ENCODE measurements at regions not wholly inside any gene's neighbourhood (a gene's known extent, or its start where the extent isn't known, plus 50 kb on each side); places are given as distances from the start of the nearest gene placed in this dataset.

DNA sequence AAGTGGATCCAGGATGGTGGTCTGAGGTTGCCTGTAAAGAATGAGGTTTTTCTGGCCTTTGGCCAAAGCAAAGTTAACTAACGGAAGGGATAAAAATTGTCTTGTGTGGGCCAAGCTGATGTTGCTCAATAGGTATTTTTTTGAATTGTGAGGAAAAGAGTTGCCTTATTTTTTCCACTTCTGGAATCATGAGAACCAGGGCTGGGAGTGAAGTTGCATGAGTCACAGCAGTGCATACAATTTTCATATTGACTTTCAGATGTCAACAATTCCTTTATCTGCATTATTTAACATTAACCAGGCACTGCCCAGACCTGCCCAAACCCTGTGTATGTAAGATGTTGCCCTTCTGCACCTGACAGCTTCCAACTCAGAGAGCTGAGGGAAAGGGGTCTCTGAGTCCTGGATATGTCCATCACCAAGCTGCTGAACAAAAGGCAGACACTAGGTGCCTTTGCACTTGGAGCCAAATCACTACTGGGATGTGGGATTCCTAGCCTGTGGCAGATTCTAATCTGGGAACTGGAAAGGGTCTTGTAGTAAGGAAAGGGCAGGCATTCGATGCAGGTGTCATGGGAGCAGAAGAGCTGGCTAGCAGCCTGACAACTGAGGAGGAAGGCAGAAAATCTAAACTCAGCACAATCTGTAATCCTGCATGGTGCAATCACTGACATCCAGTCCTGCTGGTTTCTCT, 52.3 kb upstream of the SLC35B4 start:
- Histone ChIP-seq H3K27me3 (ENCODE audit: control insufficient read depth, insufficient read depth, low read length) (no peaks in the 10 kb centered on the region), H3K4me3 (ENCODE audit: low read length) (no peak overlapping the region), H3K27ac (ENCODE audit: low read length) (no peak overlapping the region), H3K4me1 (ENCODE audit: control insufficient read depth, insufficient read depth, low read length) (no peaks in the 10 kb centered on the region), H3K36me3 (ENCODE audit: control insufficient read depth, insufficient read depth, low read length) (no peaks in the 10 kb centered on the region), H3K9me3 (replicated peaks; ENCODE audit: control insufficient read depth, low read depth, low read length) (no peaks in the 10 kb centered on the region)
- WGBS (ENCODE audit: insufficient coverage), result 0% methylated on average over 1 of the region's 2 CpGs
- DNase-seq, result peak; percentile 22

DNA sequence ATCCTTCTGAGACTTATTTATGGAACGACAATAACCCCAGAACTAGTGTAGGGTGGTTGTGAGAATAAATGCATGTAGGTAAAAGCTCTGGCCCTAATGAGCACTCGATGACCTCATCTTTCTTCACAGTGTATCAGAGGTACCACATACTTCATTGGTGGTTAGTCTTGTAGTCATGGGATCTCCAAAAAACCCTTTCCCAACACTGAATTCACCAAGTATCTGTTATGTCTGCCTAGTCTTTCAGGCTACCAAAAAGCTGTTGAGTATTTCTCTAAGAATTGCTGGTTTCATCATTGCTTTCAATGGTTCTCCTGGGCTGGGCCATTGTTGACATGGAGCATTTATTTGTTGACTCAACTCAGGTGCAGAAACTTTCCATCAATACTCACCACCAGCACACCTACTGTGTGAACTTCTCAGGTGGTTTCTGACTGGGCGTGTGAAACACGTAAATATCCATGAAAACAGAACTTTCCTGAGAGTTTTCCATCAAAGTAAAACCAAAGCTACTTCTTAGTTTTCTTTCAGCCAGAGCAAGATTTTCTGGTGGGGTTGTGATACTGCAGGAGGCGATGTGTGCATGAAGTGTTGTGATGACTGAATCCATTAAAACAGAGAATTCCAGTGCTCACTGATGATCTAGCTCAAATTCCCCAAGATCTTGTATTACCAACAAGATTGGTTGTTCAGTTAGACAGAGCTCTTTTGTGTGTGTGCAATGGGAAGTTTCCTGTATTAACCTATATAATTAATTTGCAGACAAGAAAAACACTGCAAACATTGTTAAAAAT, 51.4 kb upstream of the SLC35B4 start:
- H3K4me3 ChIP-seq (ENCODE audit: low read length), result no peak overlapping the region
- WGBS (ENCODE audit: insufficient coverage), result no CpG with 5 or more reads among the region's 5 CpGs
- H3K27me3 ChIP-seq (ENCODE audit: control insufficient read depth, insufficient read depth, low read length), result no peaks in the 10 kb centered on the region
- H3K4me1 ChIP-seq (ENCODE audit: control insufficient read depth, insufficient read depth, low read length), result no peaks in the 10 kb centered on the region
- H3K36me3 ChIP-seq (ENCODE audit: control insufficient read depth, insufficient read depth, low read length), result no peaks in the 10 kb centered on the region
- no peak for DNase-seq
- H3K9me3 ChIP-seq (replicated peaks; ENCODE audit: control insufficient read depth, low read depth, low read length), result no peaks in the 10 kb centered on the region
- no peak overlapping the region for H3K27ac ChIP-seq (ENCODE audit: low read length)
